GM21825 (cell line): ENCODE measurements at regions not wholly inside any gene's neighbourhood (a gene's known extent, or its start where the extent isn't known, plus 50 kb on each side); places are given as distances from the start of the nearest gene placed in this dataset.

Experiments
- ATAC-seq: cut with Tn5 transposase; IDR thresholded peaks from one replicate; pipeline ENCODE4 v1.9.1; 2021; ENCODE audit warnings: mild to moderate bottlenecking, moderate library complexity; ENCODE audit not compliant: unreplicated experiment

GRCh38 chr1:113255720-113256347 is 134.5 kb upstream of the MAGI3 start:
- ATAC-seq = no peak

- ATAC-seq = no peak
These were observed 134.0 kb upstream of the MAGI3 start for GRCh38 chr1:113256348-113256729.

DNA sequence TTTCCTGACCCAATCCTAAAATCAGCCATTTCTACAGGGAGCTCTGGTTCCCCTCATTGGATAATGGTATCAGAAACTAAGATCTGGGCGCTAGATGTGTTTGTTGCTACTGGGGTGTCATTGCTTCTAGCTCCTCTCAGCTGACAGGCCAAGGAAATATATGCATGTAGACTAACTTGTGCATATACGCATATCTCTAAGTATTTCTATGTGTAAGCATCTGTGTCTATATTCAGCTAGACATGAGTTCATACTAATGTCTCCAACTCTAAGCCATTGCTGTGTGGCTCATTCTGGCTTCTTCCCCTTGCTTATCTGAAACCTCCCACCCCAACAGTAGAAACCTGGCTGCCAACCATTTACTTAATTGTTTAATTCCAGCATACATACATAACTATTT is 130.3 kb upstream of the MAGI3 start:
- ATAC-seq = no peak

DNA sequence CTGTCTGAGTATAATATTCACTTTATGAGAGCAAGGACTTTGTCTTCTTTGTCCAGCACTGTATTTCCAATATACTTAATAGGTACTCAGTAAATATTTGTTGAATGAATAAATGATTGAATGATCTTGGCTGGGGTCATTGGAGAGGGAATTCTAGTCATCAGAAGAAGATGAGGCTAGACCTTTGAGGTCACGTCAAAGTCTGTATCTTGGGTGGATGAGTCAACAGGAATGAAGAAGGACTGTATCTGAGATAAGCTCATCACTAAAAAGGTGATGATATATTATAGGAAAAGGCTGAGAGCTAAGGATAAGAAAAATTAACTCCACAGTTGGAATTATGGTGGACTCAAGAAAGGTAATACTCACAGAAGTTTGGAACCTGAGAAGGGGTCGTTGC is 125.1 kb upstream of the MAGI3 start:
- ATAC-seq = no peak

- ATAC-seq = no peak
These were observed 123.5 kb upstream of the MAGI3 start for GRCh38 chr1:113266788-113267187.

DNA sequence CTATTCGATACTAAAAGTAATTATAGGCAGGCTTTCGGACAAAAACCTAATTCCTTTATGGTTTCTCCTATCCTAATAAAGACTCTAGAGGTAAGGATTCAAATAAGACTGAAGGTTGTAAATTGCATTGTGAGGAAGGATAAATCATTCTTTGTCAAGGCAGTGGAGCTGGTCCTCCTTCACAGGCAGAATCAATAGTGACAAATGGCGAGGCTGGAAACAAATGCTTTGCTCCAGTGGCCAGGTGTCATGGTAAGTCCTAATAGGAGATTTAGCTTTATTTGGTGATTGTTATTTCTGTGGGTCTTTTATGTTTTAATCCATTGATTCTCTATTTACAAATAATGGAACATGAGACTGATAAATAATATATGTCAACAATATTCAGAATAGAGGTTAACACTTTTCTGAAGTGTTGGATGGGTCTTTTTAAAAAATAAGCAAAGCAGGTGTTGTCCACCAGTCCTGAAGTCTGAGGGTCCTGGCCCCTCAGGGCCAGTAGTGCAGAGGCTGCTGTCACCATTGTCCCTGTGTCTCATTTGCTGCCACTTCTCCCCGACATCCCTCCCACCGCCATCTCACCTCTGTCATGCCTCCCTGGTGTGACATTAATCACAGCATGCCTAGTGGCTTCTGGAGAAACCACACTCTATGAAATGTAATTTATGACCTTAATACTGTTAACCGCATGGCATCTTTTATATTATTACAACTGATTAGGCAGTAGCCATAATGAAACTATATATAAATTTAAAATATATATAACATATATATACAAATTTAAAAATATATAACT is 120.9 kb upstream of the MAGI3 start:
- ATAC-seq = no peak

GRCh38 chr1:113271039-113271438 is 119.3 kb upstream of the MAGI3 start:
- no peak for ATAC-seq

DNA sequence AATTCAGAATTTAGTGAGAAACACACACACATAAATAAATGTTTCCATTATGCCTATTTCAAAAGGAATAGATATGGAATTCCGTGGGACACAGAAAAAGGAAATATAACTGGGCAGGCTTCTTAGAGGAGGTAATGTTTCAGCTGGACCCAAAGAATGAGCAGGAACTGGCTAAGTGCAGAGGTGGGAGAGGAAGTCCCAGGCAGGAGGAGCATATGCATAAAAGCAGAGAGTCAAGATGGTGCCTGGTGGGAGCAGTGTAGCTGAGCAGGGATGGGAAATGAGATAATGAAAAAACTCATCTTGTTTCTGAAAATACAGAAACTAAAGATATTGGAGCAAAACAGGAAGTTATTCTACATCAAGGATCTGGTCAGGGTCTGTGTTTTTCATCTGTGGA is 115.2 kb upstream of the MAGI3 start:
- no peak for ATAC-seq

GRCh38 chr1:113275691-113276090 is 114.6 kb upstream of the MAGI3 start:
- ATAC-seq = no peak

GRCh38 chr1:113276507-113276906 is 113.8 kb upstream of the MAGI3 start:
- ATAC-seq = no peak

GRCh38 chr1:113278371-113278770 is 111.9 kb upstream of the MAGI3 start:
- ATAC-seq = no peak

DNA sequence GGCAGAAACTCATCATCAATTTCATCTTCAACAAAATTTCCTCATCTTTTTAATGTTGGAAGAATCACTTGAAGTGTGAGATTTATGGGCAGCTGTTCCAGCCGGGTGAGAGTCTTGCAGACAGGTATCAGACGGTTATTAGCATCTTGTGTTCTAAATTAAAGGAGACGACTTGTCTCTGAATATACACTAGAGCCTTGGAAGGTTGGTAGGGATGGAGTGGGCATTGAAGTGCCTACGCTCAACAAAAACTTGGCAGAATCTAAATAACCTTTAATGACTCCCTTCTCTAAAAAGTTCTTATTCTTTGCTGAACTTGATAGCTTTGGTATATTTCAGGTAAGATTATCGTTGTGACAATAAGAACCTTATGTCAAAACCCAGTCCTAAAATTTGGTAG is 111.5 kb upstream of the MAGI3 start:
- no peak for ATAC-seq

DNA sequence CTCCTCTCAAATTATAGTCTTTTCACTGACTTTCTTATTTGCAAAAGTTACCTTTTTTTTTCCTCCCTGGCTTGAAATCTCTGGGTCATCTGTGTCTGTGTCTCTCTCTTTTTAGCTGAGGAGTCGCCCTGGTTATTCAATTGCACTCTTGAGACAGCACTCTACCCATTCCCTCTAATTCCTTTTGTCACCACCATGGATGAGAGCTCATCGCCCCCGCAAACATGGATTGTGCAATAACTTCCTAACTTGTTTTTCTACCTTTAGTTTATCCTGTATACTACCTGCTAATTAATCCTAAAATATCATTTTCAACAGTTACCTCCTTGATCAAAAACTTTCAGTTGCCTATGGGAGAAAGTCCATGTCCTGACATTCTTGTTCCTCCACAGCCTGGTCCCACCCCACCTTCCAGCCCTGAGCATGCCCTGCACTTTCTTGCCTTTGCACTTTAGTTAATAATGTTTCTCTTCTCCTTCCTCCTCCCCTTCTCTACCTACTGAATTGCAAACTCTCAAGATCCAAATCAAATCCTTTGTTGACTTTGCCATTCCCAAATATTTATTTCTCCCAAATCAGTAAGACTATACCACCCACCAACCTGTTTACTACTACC is 110.4 kb upstream of the MAGI3 start:
- no peak for ATAC-seq

DNA sequence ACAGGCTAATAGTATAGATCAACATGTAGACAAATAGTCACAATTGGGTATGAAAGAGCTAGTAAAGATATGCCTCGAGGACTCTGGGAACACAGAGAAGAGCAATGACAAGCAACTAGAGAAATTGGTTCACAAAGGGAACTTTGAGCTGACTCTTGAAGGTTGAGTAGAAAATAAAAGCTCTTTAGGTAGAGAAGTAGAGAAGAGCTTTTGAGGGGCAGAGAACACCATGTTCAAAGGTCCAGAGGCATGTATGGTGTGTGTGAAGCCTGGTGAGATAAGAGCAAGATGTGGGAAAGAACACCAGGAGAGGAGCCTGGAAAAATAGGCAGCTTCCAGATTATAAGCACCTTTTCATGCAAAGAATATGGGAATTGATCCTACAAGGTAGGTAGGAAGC is 109.7 kb upstream of the MAGI3 start:
- ATAC-seq = no peak

DNA sequence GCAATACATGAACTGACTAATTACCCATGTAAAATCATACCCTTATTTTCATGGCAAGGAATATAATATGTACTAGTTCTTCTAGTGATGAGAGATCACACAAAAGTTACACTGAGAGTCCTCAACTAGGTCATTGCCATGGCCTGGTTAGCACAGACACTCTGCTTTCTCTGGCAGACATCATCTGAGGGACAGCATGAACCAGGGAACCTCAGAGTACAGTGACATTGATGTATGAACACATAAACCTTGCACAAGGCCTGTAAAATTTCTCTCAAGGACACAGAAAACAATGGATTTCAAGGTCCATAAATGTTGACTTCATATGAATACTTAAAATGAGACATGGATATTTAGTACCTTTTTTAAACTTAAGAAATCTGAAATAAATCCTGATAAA is 108.8 kb upstream of the MAGI3 start:
- ATAC-seq = no peak

- ATAC-seq = no peak
These were observed 108.1 kb upstream of the MAGI3 start for GRCh38 chr1:113282008-113282892.

DNA sequence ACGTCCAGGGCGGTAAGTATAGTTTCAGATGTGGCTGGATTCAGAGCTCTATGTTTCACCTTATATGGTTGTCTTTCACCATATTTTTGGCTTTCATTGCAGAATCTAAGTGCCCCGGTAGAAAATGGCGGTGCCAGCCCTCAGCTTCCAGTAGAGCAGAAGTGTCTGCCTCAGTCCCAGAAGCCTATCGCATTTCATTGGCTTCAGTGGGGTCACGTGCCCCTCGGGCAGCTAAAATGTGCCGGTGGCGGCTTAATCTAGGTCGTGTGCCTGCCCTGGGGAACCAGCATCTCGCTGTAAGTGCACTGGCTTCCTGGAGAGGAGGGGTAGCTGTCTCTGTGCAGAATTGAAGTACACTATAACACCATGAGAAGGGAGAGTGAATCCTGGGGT is 107.4 kb upstream of the MAGI3 start:
- ATAC-seq = no peak

DNA sequence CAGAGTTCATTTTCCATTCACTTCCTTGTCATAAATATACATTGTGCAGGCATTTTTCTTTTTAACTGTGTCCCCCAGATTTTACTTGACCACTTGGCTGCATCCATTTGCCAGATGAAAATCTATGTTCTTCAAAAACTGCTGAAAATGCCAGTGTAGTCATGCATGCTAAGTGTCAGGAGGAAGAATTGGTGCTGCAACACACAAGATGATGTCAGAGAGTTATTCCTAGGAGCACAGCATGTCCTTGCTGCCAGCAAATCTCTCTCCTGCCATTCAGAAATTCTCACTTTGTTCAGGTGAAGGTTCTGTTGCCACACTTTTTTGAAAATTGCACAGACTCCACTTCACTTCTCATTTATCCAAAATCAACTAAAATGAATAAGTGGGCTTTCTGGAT is 106.4 kb upstream of the MAGI3 start:
- no peak for ATAC-seq

- ATAC-seq = no peak
These were observed 104.2 kb upstream of the MAGI3 start for GRCh38 chr1:113286156-113286555.

DNA sequence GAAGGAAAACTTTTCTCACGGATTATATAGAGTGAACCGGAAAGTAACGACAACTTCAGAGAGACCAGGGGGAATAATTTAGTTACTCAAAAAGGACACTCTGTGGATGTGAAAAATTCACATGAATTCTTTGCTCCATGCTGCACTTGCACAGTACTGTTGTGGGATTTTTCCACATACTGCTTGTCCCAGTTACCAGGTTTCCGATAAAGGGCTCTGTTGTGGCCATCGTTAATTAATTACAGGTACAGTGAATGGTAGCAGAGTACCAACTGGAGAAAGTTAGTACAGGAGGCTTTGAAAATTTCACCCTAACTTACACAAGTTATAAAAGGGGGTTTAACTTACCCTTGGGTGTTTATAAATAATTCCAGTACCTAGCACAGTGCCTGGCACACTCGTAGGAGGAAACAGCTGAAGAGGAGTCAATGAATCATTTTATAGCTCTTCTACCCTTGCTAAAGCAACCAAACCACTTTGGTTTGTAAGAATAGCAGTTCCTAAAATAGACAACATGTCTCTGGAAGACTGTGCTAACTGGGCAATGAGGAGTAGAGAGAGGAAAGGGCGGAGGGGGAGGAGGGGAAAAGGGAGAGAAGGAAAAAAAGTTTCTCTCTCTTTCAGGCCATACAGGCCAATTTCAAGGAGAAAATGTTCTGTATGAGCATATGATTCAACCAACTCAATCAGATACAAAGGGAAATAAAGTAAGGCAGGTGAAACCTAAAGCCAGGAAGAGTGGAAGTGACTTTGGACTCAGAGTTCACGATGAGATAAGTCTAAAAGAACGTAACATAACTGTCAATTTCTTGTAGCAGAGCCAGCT is 98.3 kb upstream of the MAGI3 start:
- ATAC-seq = no peak
